Endodermal cell (in vitro differentiated cells): ENCODE measurements at regions not wholly inside any gene's neighbourhood (a gene's known extent, or its start where the extent isn't known, plus 50 kb on each side); places are given as distances from the start of the nearest gene placed in this dataset.

Experiments
- DNase-seq: peaks from one replicate; pipeline ENCODE4 v3.0.0-alpha.2; 2017
- H3K27ac ChIP-seq: 2 replicates; pipeline ENCODE4 v1.5.1; 2013; ENCODE audit warnings: mild to moderate bottlenecking, low read depth, low read length, moderate library complexity
- H3K27me3 ChIP-seq: 2 replicates; pipeline ENCODE4 v1.6.1; 2013; ENCODE audit warnings: mild to moderate bottlenecking, low read length, moderate library complexity; ENCODE audit not compliant: insufficient read depth, control insufficient read depth, poor library complexity, severe bottlenecking
- H3K36me3 ChIP-seq: 2 replicates; pipeline ENCODE4 v1.7.0; 2013; ENCODE audit warnings: mild to moderate bottlenecking, low read length, moderate library complexity; ENCODE audit not compliant: control insufficient read depth, insufficient read depth
- H3K4me1 ChIP-seq: one replicate; pipeline ENCODE4 v1.7.0; 2013; ENCODE audit warnings: low read length; ENCODE audit not compliant: control insufficient read depth, insufficient read depth
- H3K4me3 ChIP-seq: 2 replicates; pipeline ENCODE4 v1.5.1; 2013; ENCODE audit warnings: mild to moderate bottlenecking, low read length, moderate library complexity
- H3K9ac ChIP-seq: 2 replicates; pipeline ENCODE4 v1.6.1; 2013; ENCODE audit warnings: mild to moderate bottlenecking, low read length, moderate library complexity; ENCODE audit not compliant: poor library complexity, severe bottlenecking; ENCODE audit errors: extremely low read depth
- H3K9me3 ChIP-seq: 2 replicates; pipeline ENCODE4 v1.6.1; 2013; ENCODE audit warnings: mild to moderate bottlenecking, low read length, moderate library complexity; ENCODE audit not compliant: control insufficient read depth
- H3K27ac Mint-ChIP-seq: 2 replicates; pipeline ENCODE4 v1.8.0; 2020; ENCODE audit warnings: mixed read lengths
- H3K27me3 Mint-ChIP-seq: 2 replicates; pipeline ENCODE4 v1.8.0; 2021; ENCODE audit warnings: mild to moderate bottlenecking, mixed read lengths; ENCODE audit not compliant: insufficient read depth
- H3K36me3 Mint-ChIP-seq: 2 replicates; pipeline ENCODE4 v1.8.0; 2020; ENCODE audit warnings: low read depth, mixed read lengths
- H3K4me1 Mint-ChIP-seq: 2 replicates; pipeline ENCODE4 v1.8.0; 2020; ENCODE audit warnings: mixed read lengths
- H3K4me3 Mint-ChIP-seq: 2 replicates; pipeline ENCODE4 v1.8.0; 2020; ENCODE audit warnings: mild to moderate bottlenecking, moderate library complexity, mixed read lengths
- H3K9me3 Mint-ChIP-seq: 2 replicates; pipeline ENCODE4 v1.8.0; 2020; ENCODE audit warnings: mild to moderate bottlenecking, mixed read lengths
- WGBS, 2 experiments: methylation state at CpG; one replicate each; pipeline versions ENCODE4 v1.1.5 to v1.1.7; 2013; ENCODE audit warnings: missing lambda C conversion rate in 2 of 2, mixed read lengths in 1 of 2; ENCODE audit not compliant: insufficient coverage in 1 of 2, insufficient read length in 1 of 2; 5-methylcytosine and 5-hydroxymethylcytosine counted together
- TF ChIP-seq, protein P1 (sequence below): fragments of 200-600 bp; sonication (generic); conservative IDR thresholded peaks from 2 replicates; pipeline ENCODE4 v1.5.0; 2021; ENCODE audit warnings: antibody characterized with exemption, mild to moderate bottlenecking

DNA sequence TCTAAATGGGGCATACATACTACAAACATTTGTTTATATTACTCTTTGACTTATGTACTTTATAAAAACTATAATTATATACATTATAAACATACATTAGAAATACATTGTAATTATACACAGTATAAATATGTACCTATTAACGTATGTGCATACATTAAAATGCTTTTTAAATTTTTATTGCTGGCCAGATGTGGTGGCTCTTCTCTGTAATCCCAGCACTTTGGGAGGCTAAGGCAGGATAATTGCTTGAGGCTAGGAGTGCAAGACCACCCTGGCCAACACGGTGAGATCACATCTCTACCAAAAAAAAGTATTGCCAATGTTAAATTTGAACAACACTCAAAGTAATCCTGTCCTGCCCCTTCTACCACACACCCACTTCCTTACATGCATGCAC, 1037.0 kb downstream of the GRM8 start:
- Histone ChIP-seq H3K36me3 (no peaks in the 10 kb centered on the region), H3K27me3 (no peaks in the 10 kb centered on the region), H3K9me3 (peaks cover 12% of the 10 kb centered on the region), H3K27ac (no peak overlapping the region), H3K4me3 (no peak overlapping the region), H3K9ac (no peak overlapping the region), H3K4me1 (no peaks in the 10 kb centered on the region)
- Mint-ChIP-seq H3K36me3 (peaks cover 2% of the 10 kb centered on the region), H3K27me3 (no peaks in the 10 kb centered on the region), H3K4me1 (no peaks in the 10 kb centered on the region), H3K9me3 (peaks cover 14% of the 10 kb centered on the region), H3K27ac (no peak overlapping the region), H3K4me3 (no peak overlapping the region)
- DNase-seq: no peak
- 81% methylated on average over 2 of the region's 2 CpGs; no CpG with 5 or more reads in 1 of the 2 experiments for WGBS, 2 experiments
- TF ChIP-seq, protein P1, sequence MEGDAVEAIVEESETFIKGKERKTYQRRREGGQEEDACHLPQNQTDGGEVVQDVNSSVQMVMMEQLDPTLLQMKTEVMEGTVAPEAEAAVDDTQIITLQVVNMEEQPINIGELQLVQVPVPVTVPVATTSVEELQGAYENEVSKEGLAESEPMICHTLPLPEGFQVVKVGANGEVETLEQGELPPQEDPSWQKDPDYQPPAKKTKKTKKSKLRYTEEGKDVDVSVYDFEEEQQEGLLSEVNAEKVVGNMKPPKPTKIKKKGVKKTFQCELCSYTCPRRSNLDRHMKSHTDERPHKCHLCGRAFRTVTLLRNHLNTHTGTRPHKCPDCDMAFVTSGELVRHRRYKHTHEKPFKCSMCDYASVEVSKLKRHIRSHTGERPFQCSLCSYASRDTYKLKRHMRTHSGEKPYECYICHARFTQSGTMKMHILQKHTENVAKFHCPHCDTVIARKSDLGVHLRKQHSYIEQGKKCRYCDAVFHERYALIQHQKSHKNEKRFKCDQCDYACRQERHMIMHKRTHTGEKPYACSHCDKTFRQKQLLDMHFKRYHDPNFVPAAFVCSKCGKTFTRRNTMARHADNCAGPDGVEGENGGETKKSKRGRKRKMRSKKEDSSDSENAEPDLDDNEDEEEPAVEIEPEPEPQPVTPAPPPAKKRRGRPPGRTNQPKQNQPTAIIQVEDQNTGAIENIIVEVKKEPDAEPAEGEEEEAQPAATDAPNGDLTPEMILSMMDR: no peak

DNA sequence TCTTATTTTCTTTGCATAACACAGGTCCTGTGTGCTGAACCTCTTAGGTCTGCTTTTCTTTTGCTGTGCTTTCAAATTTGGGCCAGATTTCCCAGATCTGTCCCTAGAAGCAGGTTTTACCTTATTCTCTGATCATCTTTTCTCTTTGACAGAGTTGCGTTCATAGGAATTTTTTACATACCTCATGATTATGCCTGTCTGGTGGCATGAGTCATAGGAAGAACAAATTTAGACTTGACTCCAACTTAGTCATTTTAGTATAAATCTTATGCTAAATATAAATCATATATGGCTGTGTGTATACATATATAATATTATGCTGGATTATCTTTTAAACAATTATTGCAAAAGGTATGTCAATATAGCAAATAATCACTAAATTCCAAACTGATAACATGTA, 1038.9 kb downstream of the GRM8 start:
- H3K9me3 Mint-ChIP-seq: peaks cover 4% of the 10 kb centered on the region
- Histone ChIP-seq H3K4me1 (no peaks in the 10 kb centered on the region), H3K9ac (no peak overlapping the region), H3K27ac (no peak overlapping the region), H3K27me3 (no peaks in the 10 kb centered on the region), H3K36me3 (no peaks in the 10 kb centered on the region), H3K9me3 (peaks cover 4% of the 10 kb centered on the region), H3K4me3 (no peak overlapping the region)
- DNase-seq: no peak
- TF ChIP-seq, protein P1: no peak
- no peaks in the 10 kb centered on the region for H3K36me3 Mint-ChIP-seq
- H3K27me3 Mint-ChIP-seq: no peaks in the 10 kb centered on the region
- no peak overlapping the region for H3K4me3 Mint-ChIP-seq
- H3K4me1 Mint-ChIP-seq: no peaks in the 10 kb centered on the region
- WGBS, 2 experiments: 100% methylated on average over 1 of the region's 1 CpG; no CpG with 5 or more reads in 1 of the 2 experiments
- H3K27ac Mint-ChIP-seq: no peak overlapping the region

DNA sequence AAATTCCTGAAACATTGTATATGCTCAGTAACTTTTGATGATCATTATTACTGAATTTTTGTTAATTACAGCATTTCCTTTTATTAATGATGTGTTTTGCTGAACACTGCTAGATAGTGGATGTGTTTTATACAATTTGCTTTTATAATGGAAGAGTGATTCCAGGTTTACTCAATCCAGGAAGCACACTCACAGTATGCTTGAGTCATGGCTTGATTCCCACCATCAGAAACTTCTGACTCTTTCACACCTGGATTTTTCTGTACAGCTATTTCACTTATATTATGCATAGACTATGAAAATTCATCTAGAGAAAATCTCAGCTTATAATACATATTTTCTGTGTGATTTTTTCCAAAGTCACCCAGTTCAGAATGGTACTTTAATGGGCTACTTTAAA, 1040.9 kb downstream of the GRM8 start:
- H3K36me3 Mint-ChIP-seq: no peaks in the 10 kb centered on the region
- H3K9me3 Mint-ChIP-seq: no peaks in the 10 kb centered on the region
- H3K27me3 ChIP-seq: no peaks in the 10 kb centered on the region
- H3K27ac Mint-ChIP-seq: no peak overlapping the region
- H3K4me1 ChIP-seq: no peaks in the 10 kb centered on the region
- no peak overlapping the region for H3K9ac ChIP-seq
- no peaks in the 10 kb centered on the region for H3K27me3 Mint-ChIP-seq
- H3K9me3 ChIP-seq: no peaks in the 10 kb centered on the region
- no peaks in the 10 kb centered on the region for H3K4me1 Mint-ChIP-seq
- H3K4me3 ChIP-seq: no peak overlapping the region
- no peak overlapping the region for H3K27ac ChIP-seq
- no peaks in the 10 kb centered on the region for H3K36me3 ChIP-seq
- TF ChIP-seq, protein P1: no peak
- H3K4me3 Mint-ChIP-seq: no peak overlapping the region
- DNase-seq: no peak
